ENCODE measurements at regions not wholly inside any gene's neighbourhood (a gene's known extent, or its start where the extent isn't known, plus 50 kb on each side); places are given as distances from the start of the nearest gene placed in this dataset.

DNA sequence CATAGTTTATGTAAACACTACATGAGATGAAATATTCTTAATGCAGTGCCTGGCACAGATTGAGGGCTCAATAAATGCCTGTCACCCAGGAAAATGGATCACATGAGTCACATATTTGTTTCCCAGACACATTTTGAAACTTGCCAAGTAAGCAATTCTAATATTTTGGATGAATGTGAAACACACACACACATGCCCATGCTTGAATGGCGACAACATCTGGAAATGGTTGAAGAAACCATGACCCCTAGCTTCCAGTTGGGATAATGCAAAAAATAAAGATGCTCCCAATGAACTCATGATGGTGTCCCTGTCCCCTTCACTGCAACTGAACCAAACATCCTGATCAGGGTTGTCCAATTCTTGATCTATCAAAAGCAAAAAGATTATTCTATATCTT is 797.3 kb downstream of the XPNPEP1 start:
- TF ChIP-seq CTCF (IDR thresholded peaks at IDR 0.05) (no peak), POLR2A (IDR thresholded peaks at IDR 0.05) (no peak)

Data from testis (tissue), 2 donors.